ENCODE measurements at regions not wholly inside any gene's neighbourhood (a gene's known extent, or its start where the extent isn't known, plus 50 kb on each side); places are given as distances from the start of the nearest gene placed in this dataset.

GRCh38 chr5:28380167-28380566 lies 1341.8 kb upstream of the CDH9 start:
- no peak for DNase-seq (ENCODE audit: low spot score in 2 of 2)
- H3K36me3 ChIP-seq = no peaks in the 10 kb centered on the region
- no peak for TF ChIP-seq EP300 (IDR thresholded peaks at IDR 0.05)
- H3K4me1 ChIP-seq = no peaks in the 10 kb centered on the region
- no peaks in the 10 kb centered on the region for H3K27me3 ChIP-seq
- H3K9me3 ChIP-seq = no peaks in the 10 kb centered on the region
- no peak overlapping the region for H3K4me3 ChIP-seq
- 96% methylated on average over 2 of the region's 2 CpGs for WGBS
- H3K27ac ChIP-seq = no peak overlapping the region

GRCh38 chr5:28374492-28374967 lies 1336.1 kb upstream of the CDH9 start:
- Histone ChIP-seq H3K4me1 (no peaks in the 10 kb centered on the region), H3K36me3 (no peaks in the 10 kb centered on the region), H3K9me3 (no peaks in the 10 kb centered on the region), H3K27me3 (no peaks in the 10 kb centered on the region), H3K27ac (no peak overlapping the region), H3K4me3 (no peak overlapping the region)
- 39% methylated on average over 3 of the region's 3 CpGs for WGBS
- no peak for DNase-seq (ENCODE audit: low spot score in 2 of 2)
- TF ChIP-seq POLR2A (IDR thresholded peaks at IDR 0.05) = no peak
- TF ChIP-seq POLR2AphosphoS5 (IDR thresholded peaks at IDR 0.05) = no peak
- TF ChIP-seq CTCF (IDR thresholded peaks at IDR 0.05) = no peak
- no peak for TF ChIP-seq EP300 (IDR thresholded peaks at IDR 0.05)

GRCh38 chr5:28370896-28371295 lies 1332.5 kb upstream of the CDH9 start:
- DNase-seq (ENCODE audit: low spot score in 2 of 2) = no peak
- H3K36me3 ChIP-seq = no peaks in the 10 kb centered on the region
- TF ChIP-seq CTCF (IDR thresholded peaks at IDR 0.05) = no peak
- no peak for TF ChIP-seq EP300 (IDR thresholded peaks at IDR 0.05)
- no peak for TF ChIP-seq POLR2A (IDR thresholded peaks at IDR 0.05)
- no peak for TF ChIP-seq POLR2AphosphoS5 (IDR thresholded peaks at IDR 0.05)
- no peaks in the 10 kb centered on the region for H3K9me3 ChIP-seq
- no peak overlapping the region for H3K4me3 ChIP-seq
- 62% methylated on average over 3 of the region's 3 CpGs for WGBS
- no peaks in the 10 kb centered on the region for H3K27me3 ChIP-seq
- H3K4me1 ChIP-seq = no peaks in the 10 kb centered on the region
- H3K27ac ChIP-seq = no peak overlapping the region

- Histone ChIP-seq H3K36me3 (no peaks in the 10 kb centered on the region), H3K9me3 (no peaks in the 10 kb centered on the region), H3K27me3 (no peaks in the 10 kb centered on the region), H3K4me1 (no peaks in the 10 kb centered on the region), H3K4me3 (no peak overlapping the region), H3K27ac (no peak overlapping the region)
- no peak for DNase-seq (ENCODE audit: low spot score in 2 of 2)
- TF ChIP-seq POLR2A (IDR thresholded peaks at IDR 0.05) = no peak
- WGBS = 81% methylated on average over 2 of the region's 2 CpGs
These were observed 1331.0 kb upstream of the CDH9 start for GRCh38 chr5:28369418-28369817.

- no peak for TF ChIP-seq POLR2AphosphoS5 (IDR thresholded peaks at IDR 0.05)
- TF ChIP-seq EP300 (IDR thresholded peaks at IDR 0.05) = no peak
- TF ChIP-seq POLR2A (IDR thresholded peaks at IDR 0.05) = no peak
- no peak for TF ChIP-seq CTCF (IDR thresholded peaks at IDR 0.05)
- 26% methylated on average over 2 of the region's 2 CpGs for WGBS
- no peak overlapping the region for H3K4me3 ChIP-seq
- peaks cover 6% of the 10 kb centered on the region for H3K9me3 ChIP-seq
- H3K36me3 ChIP-seq = no peaks in the 10 kb centered on the region
- no peak overlapping the region for H3K27ac ChIP-seq
- H3K27me3 ChIP-seq = no peaks in the 10 kb centered on the region
- no peaks in the 10 kb centered on the region for H3K4me1 ChIP-seq
- DNase-seq (ENCODE audit: low spot score in 2 of 2) = no peak
These were observed 1317.4 kb upstream of the CDH9 start for GRCh38 chr5:28355831-28356230.

- TF ChIP-seq EP300 (IDR thresholded peaks at IDR 0.05) (no peak), POLR2AphosphoS5 (IDR thresholded peaks at IDR 0.05) (no peak), CTCF (IDR thresholded peaks at IDR 0.05) (no peak), POLR2A (IDR thresholded peaks at IDR 0.05) (no peak)
- no peaks in the 10 kb centered on the region for H3K27me3 ChIP-seq
- no peak overlapping the region for H3K27ac ChIP-seq
- H3K4me1 ChIP-seq = no peaks in the 10 kb centered on the region
- H3K36me3 ChIP-seq = no peaks in the 10 kb centered on the region
- H3K9me3 ChIP-seq = peaks cover 9% of the 10 kb centered on the region
- H3K4me3 ChIP-seq = no peak overlapping the region
- no peak for DNase-seq (ENCODE audit: low spot score in 2 of 2)
- 98% methylated on average over 5 of the region's 5 CpGs for WGBS
These were observed 1308.3 kb upstream of the CDH9 start for GRCh38 chr5:28346696-28347095.
